ENCODE measurements at regions not wholly inside any gene's neighbourhood (a gene's known extent, or its start where the extent isn't known, plus 50 kb on each side); places are given as distances from the start of the nearest gene placed in this dataset.

DNA sequence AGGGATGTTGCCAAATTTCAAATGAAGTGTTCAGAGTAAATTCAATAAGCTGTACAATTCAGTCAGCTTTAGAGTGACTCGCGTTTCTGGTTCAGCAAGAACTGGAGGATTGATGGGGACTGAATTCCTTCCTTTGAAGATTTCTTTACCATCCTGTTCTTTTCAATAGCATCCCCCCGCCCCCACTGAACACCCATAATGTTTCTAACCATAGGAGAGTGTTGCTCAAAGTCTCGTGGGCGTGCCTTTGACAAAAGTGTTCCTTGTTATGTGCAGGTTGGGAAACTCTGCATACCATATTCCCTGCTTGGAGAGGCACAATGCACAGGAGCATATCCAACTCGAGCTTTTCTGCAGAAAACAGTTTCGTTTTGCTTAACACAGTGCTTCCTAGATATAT lies 323.5 kb upstream of the CASK start:
- 26 to 34% methylated on average over 7 of the region's 7 CpGs for WGBS, 2 donors
- H3K4me3 ChIP-seq: peak overlapping the region in 2 of 4 donors; percentile 10 to 24
- TF ChIP-seq POLR2A (IDR thresholded peaks at IDR 0.05) (no peak), EP300 (IDR thresholded peaks at IDR 0.05) (no peak)
- TF ChIP-seq, protein P1, sequence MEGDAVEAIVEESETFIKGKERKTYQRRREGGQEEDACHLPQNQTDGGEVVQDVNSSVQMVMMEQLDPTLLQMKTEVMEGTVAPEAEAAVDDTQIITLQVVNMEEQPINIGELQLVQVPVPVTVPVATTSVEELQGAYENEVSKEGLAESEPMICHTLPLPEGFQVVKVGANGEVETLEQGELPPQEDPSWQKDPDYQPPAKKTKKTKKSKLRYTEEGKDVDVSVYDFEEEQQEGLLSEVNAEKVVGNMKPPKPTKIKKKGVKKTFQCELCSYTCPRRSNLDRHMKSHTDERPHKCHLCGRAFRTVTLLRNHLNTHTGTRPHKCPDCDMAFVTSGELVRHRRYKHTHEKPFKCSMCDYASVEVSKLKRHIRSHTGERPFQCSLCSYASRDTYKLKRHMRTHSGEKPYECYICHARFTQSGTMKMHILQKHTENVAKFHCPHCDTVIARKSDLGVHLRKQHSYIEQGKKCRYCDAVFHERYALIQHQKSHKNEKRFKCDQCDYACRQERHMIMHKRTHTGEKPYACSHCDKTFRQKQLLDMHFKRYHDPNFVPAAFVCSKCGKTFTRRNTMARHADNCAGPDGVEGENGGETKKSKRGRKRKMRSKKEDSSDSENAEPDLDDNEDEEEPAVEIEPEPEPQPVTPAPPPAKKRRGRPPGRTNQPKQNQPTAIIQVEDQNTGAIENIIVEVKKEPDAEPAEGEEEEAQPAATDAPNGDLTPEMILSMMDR (IDR thresholded peaks at IDR 0.05): no peak
- H3K27ac ChIP-seq: no peak overlapping the region
- no peaks in the 10 kb centered on the region for H3K9me3 ChIP-seq
- no peaks in the 10 kb centered on the region for H3K27me3 ChIP-seq
- DNase-seq (ENCODE audit: low spot score in 2 of 2): no peak
- H3K4me1 ChIP-seq: no peaks in the 10 kb centered on the region
- no peaks in the 10 kb centered on the region for H3K36me3 ChIP-seq

DNA sequence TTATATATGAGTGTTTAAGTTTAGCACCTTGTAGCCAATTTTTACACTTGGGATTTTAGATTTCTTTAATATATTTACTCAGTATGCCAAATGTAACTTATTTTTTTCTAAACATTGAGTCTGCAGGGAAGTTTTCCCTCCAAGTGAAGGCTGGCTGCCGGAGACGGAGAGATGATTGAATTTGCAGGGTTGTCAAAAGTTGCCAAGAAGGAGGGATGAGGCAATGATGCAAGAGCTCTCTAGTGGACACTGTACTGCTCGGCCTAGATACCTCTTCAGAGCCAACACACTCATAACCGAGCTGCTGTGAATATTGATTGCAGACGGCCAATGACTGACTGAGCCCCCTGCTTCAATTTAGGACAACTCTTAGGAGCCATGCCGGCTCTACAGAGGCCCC lies 318.6 kb upstream of the CASK start:
- H3K4me1 ChIP-seq: no peaks in the 10 kb centered on the region
- no peak for DNase-seq (ENCODE audit: low spot score in 2 of 2)
- no peak overlapping the region for H3K4me3 ChIP-seq
- no peaks in the 10 kb centered on the region for H3K36me3 ChIP-seq
- H3K9me3 ChIP-seq: no peaks in the 10 kb centered on the region
- WGBS, 2 donors: 56% methylated on average over 6 of the region's 6 CpGs
- TF ChIP-seq, protein P1 (IDR thresholded peaks at IDR 0.05): no peak
- TF ChIP-seq POLR2A (IDR thresholded peaks at IDR 0.05): no peak
- TF ChIP-seq EP300 (IDR thresholded peaks at IDR 0.05): no peak
- H3K27ac ChIP-seq: no peak overlapping the region
- H3K27me3 ChIP-seq: no peaks in the 10 kb centered on the region

DNA sequence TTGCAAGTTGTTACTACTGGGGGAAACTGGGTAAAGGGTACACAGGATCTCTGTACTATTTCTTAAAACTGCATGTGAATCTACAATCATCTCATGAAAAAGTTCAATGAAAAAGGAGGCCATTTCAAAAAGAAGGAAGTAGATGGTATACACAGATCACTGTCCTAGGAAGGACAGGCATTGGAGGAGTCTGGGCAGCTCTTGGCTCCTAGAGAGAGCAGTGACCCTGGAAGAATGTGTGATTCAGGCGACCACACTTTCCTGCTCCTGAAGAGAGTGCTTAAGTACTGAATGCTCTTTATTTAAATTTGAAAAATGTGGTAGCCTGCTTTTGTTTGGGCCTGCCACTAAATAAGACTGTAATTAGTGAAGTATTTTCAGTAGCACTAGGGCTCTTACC lies 318.1 kb upstream of the CASK start:
- TF ChIP-seq EP300 (IDR thresholded peaks at IDR 0.05) (no peak), POLR2A (IDR thresholded peaks at IDR 0.05) (no peak)
- TF ChIP-seq, protein P1 (IDR thresholded peaks at IDR 0.05): no peak

DNA sequence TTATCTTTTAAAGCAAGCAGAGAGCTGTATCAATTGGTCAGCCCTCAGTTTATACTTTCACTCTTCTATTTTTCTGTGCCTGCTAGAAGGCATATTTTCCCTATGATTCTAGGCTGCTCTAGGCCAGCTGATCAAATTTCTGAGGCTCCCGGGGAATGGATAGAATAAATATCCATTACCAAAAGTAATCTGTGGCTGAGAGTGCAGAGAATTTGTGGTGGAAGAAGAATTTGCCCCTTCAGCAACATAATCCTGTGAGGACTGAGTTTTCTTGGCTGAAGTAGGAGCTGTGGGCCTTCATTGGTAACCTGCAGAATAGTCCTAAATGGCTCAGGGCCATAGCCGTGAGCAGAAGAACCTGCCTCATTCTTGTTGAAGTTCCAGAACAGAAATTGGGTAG lies 314.6 kb upstream of the CASK start:
- no peaks in the 10 kb centered on the region for H3K27me3 ChIP-seq
- no peaks in the 10 kb centered on the region for H3K9me3 ChIP-seq
- TF ChIP-seq, protein P1 (IDR thresholded peaks at IDR 0.05): no peak
- no peak for TF ChIP-seq EP300 (IDR thresholded peaks at IDR 0.05)
- TF ChIP-seq POLR2A (IDR thresholded peaks at IDR 0.05): no peak
- no peak for DNase-seq (ENCODE audit: low spot score in 2 of 2)
- H3K27ac ChIP-seq: no peak overlapping the region
- 79 to 83% methylated on average over 2 of the region's 2 CpGs for WGBS, 2 donors
- H3K4me3 ChIP-seq: no peak overlapping the region
- H3K36me3 ChIP-seq: no peaks in the 10 kb centered on the region
- H3K4me1 ChIP-seq: no peaks in the 10 kb centered on the region

More for the DNA sequence above, 318.1 kb upstream of the CASK start:
- Histone ChIP-seq H3K4me1 (no peaks in the 10 kb centered on the region), H3K27me3 (no peaks in the 10 kb centered on the region), H3K36me3 (no peaks in the 10 kb centered on the region), H3K27ac (no peak overlapping the region), H3K4me3 (no peak overlapping the region), H3K9me3 (no peaks in the 10 kb centered on the region)
- 25 to 41% methylated on average over 1 of the region's 1 CpG for WGBS, 2 donors
- no peak for DNase-seq (ENCODE audit: low spot score in 2 of 2)

DNA sequence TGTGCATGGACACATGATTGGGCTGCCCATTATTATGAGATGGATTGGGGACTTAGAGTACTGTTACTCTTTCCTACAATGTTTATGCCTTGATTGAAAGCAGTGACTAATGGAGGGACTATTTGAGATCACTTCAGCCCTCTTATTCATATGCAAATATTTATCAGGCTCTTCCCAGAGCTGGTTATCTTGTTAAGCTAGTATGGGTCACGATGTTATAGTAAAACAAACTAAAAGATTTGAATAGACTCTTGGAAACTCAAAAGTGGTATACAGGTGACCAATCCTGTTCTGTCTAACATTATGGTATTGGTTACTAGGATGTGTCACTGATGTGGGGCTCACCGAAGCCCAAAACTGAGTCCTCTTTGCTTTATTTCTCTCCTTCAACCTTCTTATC lies 306.2 kb upstream of the CASK start:
- no peaks in the 10 kb centered on the region for H3K4me1 ChIP-seq
- 85 to 97% methylated on average over 2 of the region's 2 CpGs for WGBS, 2 donors
- no peaks in the 10 kb centered on the region for H3K27me3 ChIP-seq

More for the DNA sequence above, 306.2 kb upstream of the CASK start:
- no peak overlapping the region for H3K27ac ChIP-seq
- TF ChIP-seq EP300 (IDR thresholded peaks at IDR 0.05) (no peak), POLR2A (IDR thresholded peaks at IDR 0.05) (no peak)
- TF ChIP-seq, protein P1 (IDR thresholded peaks at IDR 0.05): no peak
- peaks cover 0 to 4% (median 0%) of the 10 kb centered on the region in 4 donors for H3K9me3 ChIP-seq
- no peak overlapping the region for H3K4me3 ChIP-seq
- no peaks in the 10 kb centered on the region for H3K36me3 ChIP-seq
- no peak for DNase-seq (ENCODE audit: low spot score in 2 of 2)

Measured in tibial nerve (tissue), 4 donors.